ENCODE measurements at regions not wholly inside any gene's neighbourhood (a gene's known extent, or its start where the extent isn't known, plus 50 kb on each side); places are given as distances from the start of the nearest gene placed in this dataset.
"Not testable (repeated sequence)": the region's sequence is repeated elsewhere in the genome, so short reads cannot be mapped to it uniquely, and the experiment has no call there.

DNA sequence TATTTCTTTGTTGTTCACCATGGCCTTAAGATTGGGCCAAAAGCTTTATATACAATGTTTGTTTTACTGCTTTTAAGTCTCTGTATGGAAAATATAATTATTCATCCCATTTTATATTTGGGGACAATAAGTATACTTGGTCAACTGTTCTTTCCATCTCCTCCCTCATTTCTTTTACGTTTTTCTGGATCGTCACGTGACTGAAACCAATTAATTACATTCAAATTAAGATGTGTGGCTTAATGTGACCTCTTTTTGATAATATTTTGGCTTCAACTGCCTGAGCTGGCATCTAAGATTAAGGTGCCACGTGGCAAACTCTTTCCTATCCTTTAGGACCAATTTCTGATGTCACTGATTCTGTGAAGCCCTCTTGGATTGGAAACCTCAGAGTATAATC is 250.1 kb upstream of the SGCD start:
- Histone ChIP-seq H3K36me3 (ENCODE audit: insufficient read depth, low read length) (no peaks in the 10 kb centered on the region), H2AFZ (ENCODE audit: low read depth, low read length) (no peak overlapping the region), H4K20me1 (ENCODE audit: insufficient read depth, low read length) (no peaks in the 10 kb centered on the region), H3K27me3 (ENCODE audit: insufficient read depth, low read length) (no peaks in the 10 kb centered on the region), H3K4me1 (ENCODE audit: insufficient read depth, low read length) (no peaks in the 10 kb centered on the region), H3K9me3 (ENCODE audit: insufficient read depth, low read depth, low read length) (no peaks in the 10 kb centered on the region), H3K27ac (ENCODE audit: low read depth, low read length) (no peak overlapping the region), H3K4me3 (ENCODE audit: insufficient read depth, low read depth, low read length) (no peak overlapping the region), H3K4me2 (ENCODE audit: low read length) (no peak overlapping the region), H3K9ac (ENCODE audit: low read length) (no peak overlapping the region), H3K79me2 (ENCODE audit: insufficient read depth, low read length) (no peaks in the 10 kb centered on the region)
- Mint-ChIP-seq H3K4me1 (ENCODE audit: low read depth, unreplicated experiment) (no peaks in the 10 kb centered on the region), H3K9me3 (ENCODE audit: unreplicated experiment) (peaks cover 2% of the 10 kb centered on the region), H3K27ac (ENCODE audit: unreplicated experiment) (no peak overlapping the region), H3K4me3 (ENCODE audit: unreplicated experiment) (no peak overlapping the region), H3K36me3 (ENCODE audit: low read depth, unreplicated experiment) (no peaks in the 10 kb centered on the region), H3K27me3 (ENCODE audit: low read depth, unreplicated experiment) (no peaks in the 10 kb centered on the region)
- TF ChIP-seq, protein P1, sequence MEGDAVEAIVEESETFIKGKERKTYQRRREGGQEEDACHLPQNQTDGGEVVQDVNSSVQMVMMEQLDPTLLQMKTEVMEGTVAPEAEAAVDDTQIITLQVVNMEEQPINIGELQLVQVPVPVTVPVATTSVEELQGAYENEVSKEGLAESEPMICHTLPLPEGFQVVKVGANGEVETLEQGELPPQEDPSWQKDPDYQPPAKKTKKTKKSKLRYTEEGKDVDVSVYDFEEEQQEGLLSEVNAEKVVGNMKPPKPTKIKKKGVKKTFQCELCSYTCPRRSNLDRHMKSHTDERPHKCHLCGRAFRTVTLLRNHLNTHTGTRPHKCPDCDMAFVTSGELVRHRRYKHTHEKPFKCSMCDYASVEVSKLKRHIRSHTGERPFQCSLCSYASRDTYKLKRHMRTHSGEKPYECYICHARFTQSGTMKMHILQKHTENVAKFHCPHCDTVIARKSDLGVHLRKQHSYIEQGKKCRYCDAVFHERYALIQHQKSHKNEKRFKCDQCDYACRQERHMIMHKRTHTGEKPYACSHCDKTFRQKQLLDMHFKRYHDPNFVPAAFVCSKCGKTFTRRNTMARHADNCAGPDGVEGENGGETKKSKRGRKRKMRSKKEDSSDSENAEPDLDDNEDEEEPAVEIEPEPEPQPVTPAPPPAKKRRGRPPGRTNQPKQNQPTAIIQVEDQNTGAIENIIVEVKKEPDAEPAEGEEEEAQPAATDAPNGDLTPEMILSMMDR (IDR thresholded peaks at IDR 0.05; ENCODE audit: insufficient read depth, low read depth, low read length) = no peak
- TF ChIP-seq EZH2 (IDR thresholded peaks at IDR 0.05; ENCODE audit: insufficient read depth, low read length) = no peak
- DNase-seq (ENCODE audit: low read depth) (no peak), FAIRE-seq (no peak)

DNA sequence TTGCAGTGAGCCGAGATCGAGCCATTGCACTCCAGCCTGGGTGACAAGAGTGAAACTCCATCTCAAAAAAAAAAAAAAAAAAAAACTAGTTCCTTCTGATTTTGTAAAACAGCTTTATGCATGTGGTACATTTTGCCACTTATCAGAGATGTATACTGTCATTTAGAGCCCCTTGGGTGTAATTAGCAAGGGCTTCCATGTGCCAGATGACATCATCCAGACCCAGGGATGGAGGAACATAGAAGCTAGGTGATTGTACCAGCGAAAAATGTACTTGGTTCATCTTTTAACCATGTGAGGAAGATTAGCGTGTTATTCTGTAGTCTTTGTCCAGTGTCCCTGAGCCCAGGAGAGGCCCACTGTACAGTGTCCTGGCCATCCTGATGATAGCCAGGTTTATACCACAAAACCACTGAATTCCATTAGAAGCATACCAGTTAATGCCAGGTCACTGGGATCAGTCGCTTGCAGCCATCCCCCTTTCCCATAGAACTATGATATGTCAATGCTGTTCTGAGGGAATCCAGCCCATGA is 239.3 kb upstream of the SGCD start:
- no peak for FAIRE-seq

DNA sequence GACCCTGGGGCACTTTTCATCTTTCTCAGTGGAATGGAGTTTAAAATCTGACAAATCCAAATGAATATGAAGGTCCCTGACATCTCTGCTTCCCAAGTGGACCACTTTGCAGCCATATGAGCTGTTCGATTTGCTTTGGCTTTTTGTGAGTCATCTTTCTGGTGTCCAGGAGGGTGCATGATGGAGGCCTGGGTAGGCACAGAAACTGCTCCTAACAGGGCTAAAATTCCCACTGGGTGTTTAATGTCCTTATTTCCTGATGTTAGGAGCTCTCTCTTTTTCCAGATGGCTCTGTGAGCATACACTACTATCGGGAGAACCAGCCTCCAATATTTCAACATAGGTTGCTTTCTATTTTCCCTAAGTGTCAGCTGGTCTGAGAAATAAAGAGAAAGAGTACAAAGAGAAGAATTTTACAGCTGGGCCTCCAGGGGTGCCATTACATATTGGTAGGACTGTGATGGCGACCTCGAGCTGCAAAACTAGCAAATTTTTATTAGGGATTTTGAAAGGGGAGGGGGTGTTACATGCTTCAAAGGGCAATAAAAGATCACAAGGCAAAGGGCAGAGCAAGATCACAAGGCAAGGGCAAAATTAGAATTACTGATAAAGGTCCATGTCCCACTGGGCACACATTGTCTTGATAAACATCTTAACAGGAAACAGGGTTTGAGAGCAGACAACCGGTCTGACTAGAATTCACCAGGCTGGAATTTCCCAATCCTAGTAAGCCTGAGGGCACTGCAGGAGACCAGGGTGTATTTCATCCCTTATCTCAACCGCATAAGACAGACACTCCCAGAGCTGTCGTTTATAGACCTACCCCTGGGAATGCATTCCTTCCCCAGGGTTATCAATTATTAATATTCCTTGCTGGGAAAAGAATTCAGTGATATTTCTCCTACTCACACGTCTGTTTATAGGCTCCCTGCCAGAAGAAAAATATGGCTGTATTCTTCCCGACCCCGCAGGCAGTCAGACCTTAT is 236.7 kb upstream of the SGCD start:
- H3K27ac ChIP-seq (ENCODE audit: low read depth, low read length); H3K27me3 ChIP-seq (ENCODE audit: insufficient read depth, low read length); H3K79me2 ChIP-seq (ENCODE audit: insufficient read depth, low read length); H3K27ac Mint-ChIP-seq (ENCODE audit: unreplicated experiment); H2AFZ ChIP-seq (ENCODE audit: low read depth, low read length); H3K4me3 Mint-ChIP-seq (ENCODE audit: unreplicated experiment); H3K36me3 ChIP-seq (ENCODE audit: insufficient read depth, low read length); FAIRE-seq; H3K9me3 ChIP-seq (ENCODE audit: insufficient read depth, low read depth, low read length); DNase-seq (ENCODE audit: low read depth); H3K9ac ChIP-seq (ENCODE audit: low read length); H3K36me3 Mint-ChIP-seq (ENCODE audit: low read depth, unreplicated experiment); H3K4me3 ChIP-seq (ENCODE audit: insufficient read depth, low read depth, low read length); H3K4me1 ChIP-seq (ENCODE audit: insufficient read depth, low read length); H3K9me3 Mint-ChIP-seq (ENCODE audit: unreplicated experiment); H4K20me1 ChIP-seq (ENCODE audit: insufficient read depth, low read length); H3K4me2 ChIP-seq (ENCODE audit: low read length); H3K27me3 Mint-ChIP-seq (ENCODE audit: low read depth, unreplicated experiment): not testable (repeated sequence)
- peaks cover 12% of the 10 kb centered on the region for H3K4me1 Mint-ChIP-seq (ENCODE audit: low read depth, unreplicated experiment)

More for the DNA sequence above, 239.3 kb upstream of the SGCD start:
- DNase-seq (ENCODE audit: low read depth) = no peak
- Histone ChIP-seq H3K27me3 (ENCODE audit: insufficient read depth, low read length) (no peaks in the 10 kb centered on the region), H3K4me2 (ENCODE audit: low read length) (no peak overlapping the region), H2AFZ (ENCODE audit: low read depth, low read length) (no peak overlapping the region), H3K9ac (ENCODE audit: low read length) (no peak overlapping the region), H3K4me3 (ENCODE audit: insufficient read depth, low read depth, low read length) (no peak overlapping the region), H3K9me3 (ENCODE audit: insufficient read depth, low read depth, low read length) (no peaks in the 10 kb centered on the region), H3K4me1 (ENCODE audit: insufficient read depth, low read length) (no peaks in the 10 kb centered on the region), H3K79me2 (ENCODE audit: insufficient read depth, low read length) (no peaks in the 10 kb centered on the region), H3K27ac (ENCODE audit: low read depth, low read length) (no peak overlapping the region), H3K36me3 (ENCODE audit: insufficient read depth, low read length) (no peaks in the 10 kb centered on the region), H4K20me1 (ENCODE audit: insufficient read depth, low read length) (no peaks in the 10 kb centered on the region)
- H3K4me3 Mint-ChIP-seq (ENCODE audit: unreplicated experiment) = no peak overlapping the region
- no peaks in the 10 kb centered on the region for H3K27me3 Mint-ChIP-seq (ENCODE audit: low read depth, unreplicated experiment)
- no peak for TF ChIP-seq EZH2 (IDR thresholded peaks at IDR 0.05; ENCODE audit: insufficient read depth, low read length)
- TF ChIP-seq, protein P1 (IDR thresholded peaks at IDR 0.05; ENCODE audit: insufficient read depth, low read depth, low read length) = no peak
- H3K27ac Mint-ChIP-seq (ENCODE audit: unreplicated experiment) = peak overlapping the region; percentile 58
- peaks cover 2% of the 10 kb centered on the region for H3K36me3 Mint-ChIP-seq (ENCODE audit: low read depth, unreplicated experiment)
- H3K4me1 Mint-ChIP-seq (ENCODE audit: low read depth, unreplicated experiment) = peaks cover 3% of the 10 kb centered on the region
- H3K9me3 Mint-ChIP-seq (ENCODE audit: unreplicated experiment) = peaks cover 10% of the 10 kb centered on the region

Data from astrocyte (in vitro differentiated cells and primary cell).